ENCODE measurements at regions not wholly inside any gene's neighbourhood (a gene's known extent, or its start where the extent isn't known, plus 50 kb on each side); places are given as distances from the start of the nearest gene placed in this dataset.

DNA sequence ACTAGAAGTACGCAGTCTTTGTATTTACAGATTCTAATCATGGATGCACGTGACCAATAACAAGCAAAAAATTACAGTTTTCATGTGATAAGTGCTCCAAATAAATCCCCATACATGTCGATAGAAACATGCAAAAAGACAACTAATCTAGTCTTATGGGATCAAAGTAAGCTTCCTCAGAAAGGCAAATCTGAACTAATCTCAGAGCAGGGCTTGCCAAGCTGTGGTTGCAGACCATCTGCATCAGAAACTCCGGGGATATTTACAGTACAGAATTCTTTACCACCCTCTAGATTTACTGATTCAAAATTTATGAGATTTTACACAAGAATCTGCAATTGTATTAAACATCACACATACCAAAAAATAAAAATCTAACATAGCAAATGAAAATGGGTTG lies 1435.5 kb downstream of the MRPL39 start:
- TF ChIP-seq, protein P1, sequence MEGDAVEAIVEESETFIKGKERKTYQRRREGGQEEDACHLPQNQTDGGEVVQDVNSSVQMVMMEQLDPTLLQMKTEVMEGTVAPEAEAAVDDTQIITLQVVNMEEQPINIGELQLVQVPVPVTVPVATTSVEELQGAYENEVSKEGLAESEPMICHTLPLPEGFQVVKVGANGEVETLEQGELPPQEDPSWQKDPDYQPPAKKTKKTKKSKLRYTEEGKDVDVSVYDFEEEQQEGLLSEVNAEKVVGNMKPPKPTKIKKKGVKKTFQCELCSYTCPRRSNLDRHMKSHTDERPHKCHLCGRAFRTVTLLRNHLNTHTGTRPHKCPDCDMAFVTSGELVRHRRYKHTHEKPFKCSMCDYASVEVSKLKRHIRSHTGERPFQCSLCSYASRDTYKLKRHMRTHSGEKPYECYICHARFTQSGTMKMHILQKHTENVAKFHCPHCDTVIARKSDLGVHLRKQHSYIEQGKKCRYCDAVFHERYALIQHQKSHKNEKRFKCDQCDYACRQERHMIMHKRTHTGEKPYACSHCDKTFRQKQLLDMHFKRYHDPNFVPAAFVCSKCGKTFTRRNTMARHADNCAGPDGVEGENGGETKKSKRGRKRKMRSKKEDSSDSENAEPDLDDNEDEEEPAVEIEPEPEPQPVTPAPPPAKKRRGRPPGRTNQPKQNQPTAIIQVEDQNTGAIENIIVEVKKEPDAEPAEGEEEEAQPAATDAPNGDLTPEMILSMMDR (IDR thresholded peaks at IDR 0.05) = no peak
- no peak for TF ChIP-seq POLR2A (IDR thresholded peaks at IDR 0.05)

All from body of pancreas (tissue), 4 donors.